IMR-90 (cell line): ENCODE measurements at regions not wholly inside any gene's neighbourhood (a gene's known extent, or its start where the extent isn't known, plus 50 kb on each side); places are given as distances from the start of the nearest gene placed in this dataset.

Experiments
- ATAC-seq: fragments of 200-7000 bp; cut with Tn5 transposase; 2 replicates; pipeline ENCODE4 v1.9.1; 2020; ENCODE audit warnings: low read depth, mild to moderate bottlenecking, moderate library complexity
- BruUV-seq: library from RNA; stranded (reverse); fragments of 400-500 nt; replicated peaks from 2 replicates; lab custom pipeline; 2021; lab: Mats Ljungman, UMichigan
- CTCF ChIA-PET: fragments of 300-600 bp; formaldehyde crosslinking; extraction: SDS; loops from one replicate; lab custom pipeline; 2021; ENCODE audit warnings: antibody characterized with exemption; lab: Yijun Ruan, JAX
- POLR2A ChIA-PET: fragments of 300-600 bp; sonication (Branson Sonifier 250); formaldehyde crosslinking; loops from one replicate; lab custom pipeline; 2022; ENCODE audit warnings: antibody characterized with exemption; ENCODE audit not compliant: unreplicated experiment; lab: Charles Lee
- DNase-seq: peaks from one replicate; pipeline ENCODE4 v3.0.0; 2013
- H2AFZ ChIP-seq: replicated peaks from 2 replicates; pipeline ENCODE3; 2013; ENCODE audit warnings: low read length, mild to moderate bottlenecking; ENCODE audit not compliant: poor library complexity
- H2AK5ac ChIP-seq: 2 replicates; pipeline ENCODE4 v1.6.1; 2013; ENCODE audit warnings: low read depth, low read length, inconsistent platforms
- H2AK9ac ChIP-seq: replicated peaks from 2 replicates; pipeline ENCODE3; 2013; ENCODE audit warnings: mild to moderate bottlenecking, low read depth, low read length, moderate library complexity; ENCODE audit not compliant: poor library complexity
- H2BK120ac ChIP-seq: 2 replicates; pipeline ENCODE4 v1.6.1; 2013; ENCODE audit warnings: low read depth, low read length, inconsistent platforms
- H2BK15ac ChIP-seq: 3 replicates; pipeline ENCODE4 v1.6.1; 2013; ENCODE audit warnings: low read depth, low read length, inconsistent platforms
- H2BK20ac ChIP-seq: 2 replicates; pipeline ENCODE4 v1.6.1; 2013; ENCODE audit warnings: low read depth, mild to moderate bottlenecking, inconsistent platforms, low read length, moderate library complexity
- H2BK5ac ChIP-seq: 2 replicates; pipeline ENCODE4 v1.6.1; 2013; ENCODE audit warnings: mild to moderate bottlenecking, low read depth, low read length, inconsistent platforms; ENCODE audit not compliant: poor library complexity, severe bottlenecking
- H3K14ac ChIP-seq: replicated peaks from 2 replicates; pipeline ENCODE4 v1.6.1; 2013; ENCODE audit warnings: low read depth, low read length, inconsistent platforms
- H3K18ac ChIP-seq: 2 replicates; pipeline ENCODE4 v1.6.1; 2013; ENCODE audit warnings: low read depth, low read length, control low read depth
- H3K23ac ChIP-seq: 2 replicates; pipeline ENCODE4 v1.6.1; 2013; ENCODE audit warnings: low read depth, low read length, inconsistent platforms
- H3K27ac ChIP-seq: 2 replicates; pipeline ENCODE4 v1.5.1; 2013; ENCODE audit warnings: mild to moderate bottlenecking, control low read depth, low read length; ENCODE audit not compliant: insufficient read depth
- H3K27me3 ChIP-seq: 2 replicates; pipeline ENCODE4 v1.6.1; 2013; ENCODE audit warnings: low read length; ENCODE audit not compliant: control insufficient read depth, insufficient read depth
- H3K36me3 ChIP-seq: 2 replicates; pipeline ENCODE4 v1.6.1; 2013; ENCODE audit warnings: low read length, mixed read lengths; ENCODE audit not compliant: control insufficient read depth, insufficient read depth
- H3K4ac ChIP-seq: 2 replicates; pipeline ENCODE4 v1.6.1; 2013; ENCODE audit warnings: low read depth, low read length, inconsistent platforms
- H3K4me1 ChIP-seq: 2 replicates; pipeline ENCODE4 v1.6.1; 2013; ENCODE audit warnings: low read length, mixed read lengths; ENCODE audit not compliant: control insufficient read depth, insufficient read depth
- H3K4me2 ChIP-seq: 2 replicates; pipeline ENCODE4 v1.6.1; 2013; ENCODE audit warnings: low read depth, mild to moderate bottlenecking, control low read depth, low read length, moderate library complexity
- H3K4me3 ChIP-seq: 2 replicates; pipeline ENCODE4 v1.5.1; 2013; ENCODE audit warnings: low read depth, mild to moderate bottlenecking, control low read depth, low read length, moderate library complexity; ENCODE audit not compliant: insufficient read depth
- H3K56ac ChIP-seq: 2 replicates; pipeline ENCODE4 v1.6.1; 2013; ENCODE audit warnings: low read length, inconsistent platforms; ENCODE audit not compliant: insufficient read depth; ENCODE audit errors: extremely low read depth
- H3K79me1 ChIP-seq, 2 experiments: 2 replicates each; pipeline ENCODE4 v1.6.1; 2013; ENCODE audit warnings: low read length in 2 of 2, inconsistent platforms in 1 of 2, low read depth in 1 of 2
- H3K9ac ChIP-seq: 2 replicates; pipeline ENCODE4 v1.6.1; 2013; ENCODE audit warnings: low read depth, low read length, control low read depth
- H3K9me1 ChIP-seq: 2 replicates; pipeline ENCODE4 v1.6.1; 2013; ENCODE audit warnings: low read length, inconsistent platforms; ENCODE audit not compliant: insufficient read depth
- H3K9me3 ChIP-seq: 2 replicates; pipeline ENCODE4 v1.6.1; 2013; ENCODE audit warnings: low read length; ENCODE audit not compliant: control insufficient read depth, insufficient read depth
- H4K20me1 ChIP-seq: 2 replicates; pipeline ENCODE4 v1.6.1; 2013; ENCODE audit warnings: low read length, inconsistent platforms; ENCODE audit not compliant: insufficient read depth
- H4K5ac ChIP-seq: 2 replicates; pipeline ENCODE4 v1.6.1; 2013; ENCODE audit warnings: mild to moderate bottlenecking, low read depth, low read length, control low read depth
- H4K8ac ChIP-seq, 2 experiments: 2 replicates each; pipeline ENCODE4 v1.6.1; 2013; ENCODE audit warnings: low read depth in 2 of 2, low read length in 2 of 2, control low read depth in 1 of 2, inconsistent platforms in 1 of 2
- H4K91ac ChIP-seq: 2 replicates; pipeline ENCODE4 v1.6.1; 2013; ENCODE audit warnings: low read depth, low read length, inconsistent platforms; ENCODE audit not compliant: insufficient read depth
- BHLHE40 ChIP-seq: fragments of 150-350 bp; IDR thresholded peaks from 2 replicates; pipeline ENCODE4 v1.6.1; 2016; ENCODE audit warnings: mild to moderate bottlenecking, low read depth, low read length
- CEBPB ChIP-seq: IDR thresholded peaks from 2 replicates; pipeline ENCODE4 v1.6.1; 2012; ENCODE audit warnings: low read depth, low read length, improper control_type of control experiment
- CTCF ChIP-seq: conservative IDR thresholded peaks from 2 replicates; pipeline ENCODE4 v1.5.1; 2012; ENCODE audit warnings: mild to moderate bottlenecking, low read depth, low read length, improper control_type of control experiment
- FOS ChIP-seq: fragments of 150-350 bp; IDR thresholded peaks from 2 replicates; pipeline ENCODE4 v1.6.1; 2016; ENCODE audit warnings: low read depth, low read length
- MXI1 ChIP-seq: IDR thresholded peaks from 2 replicates; pipeline ENCODE4 v1.6.1; 2012; ENCODE audit warnings: low read depth, mild to moderate bottlenecking, low read length, moderate library complexity, borderline replicate concordance
- POLR2A ChIP-seq: IDR thresholded peaks from 2 replicates; pipeline ENCODE4 v1.6.1; 2012; ENCODE audit warnings: mild to moderate bottlenecking, low read depth, low read length
- RAD21 ChIP-seq: IDR thresholded peaks from 2 replicates; pipeline ENCODE4 v1.6.1; 2012; ENCODE audit warnings: low read length, improper control_type of control experiment
- SMC3 ChIP-seq: fragments of 150-350 bp; IDR thresholded peaks from 2 replicates; pipeline ENCODE4 v1.6.1; 2016; ENCODE audit warnings: low read depth, mild to moderate bottlenecking, antibody characterized with exemption, low read length, moderate library complexity
- USF2 ChIP-seq: fragments of 150-350 bp; IDR thresholded peaks from 2 replicates; pipeline ENCODE4 v1.6.1; 2017; ENCODE audit warnings: mild to moderate bottlenecking, antibody characterized with exemption, low read length, low read depth
- WGBS, 2 experiments: methylation state at CpG; one replicate each; pipeline versions ENCODE4 v1.1.5 to v1.1.7; 2013; ENCODE audit warnings: missing lambda C conversion rate in 2 of 2; ENCODE audit not compliant: insufficient read length in 1 of 2; ENCODE audit errors: extremely low coverage in 2 of 2; 5-methylcytosine and 5-hydroxymethylcytosine counted together
- dilution Hi-C: fragments of 300-500 bp; cut with HindIII; formaldehyde crosslinking; loops from one replicate; pipeline ENCODE4 v1.14.3; 2018; ENCODE audit warnings: low sequenced_read_pairs; ENCODE audit not compliant: unreplicated experiment
- in situ Hi-C: fragments of 300-500 bp; cut with MboI; formaldehyde crosslinking; loops from 3 replicates; pipeline ENCODE4 v1.14.3; 2019; ENCODE audit warnings: low sequenced_read_pairs, inconsistent platforms, mixed read lengths
- intact Hi-C: fragments of 100-400 bp; cut with micrococcal nuclease; formaldehyde crosslinking; loops from 2 replicates; pipeline ENCODE4 v1.10.0; 2022

- Histone ChIP-seq H4K91ac (no peak overlapping the region), H3K9me3 (no peaks in the 10 kb centered on the region), H3K14ac (no peak overlapping the region), H2AK9ac (no peak overlapping the region), H3K4me3 (no peak overlapping the region), H2AK5ac (no peak overlapping the region), H3K27me3 (no peaks in the 10 kb centered on the region), H3K56ac (no peak overlapping the region), H4K8ac (no peak overlapping the region), H3K36me3 (no peaks in the 10 kb centered on the region), H2BK120ac (no peak overlapping the region), H2BK20ac (no peak overlapping the region), H2AFZ (no peak overlapping the region), H3K4me1 (no peaks in the 10 kb centered on the region), H3K18ac (no peak overlapping the region), H3K9me1 (no peaks in the 10 kb centered on the region), H3K27ac (no peak overlapping the region), H3K23ac (no peak overlapping the region), H3K9ac (no peak overlapping the region), H4K20me1 (no peaks in the 10 kb centered on the region), H3K79me1 (no peaks in the 10 kb centered on the region), H3K4ac (no peak overlapping the region), H2BK5ac (no peak overlapping the region), H3K4me2 (no peak overlapping the region), H4K5ac (no peak overlapping the region), H2BK15ac (no peak overlapping the region)
- 60% methylated on average over 2 of the region's 2 CpGs; no CpG with 5 or more reads in 1 of the 2 experiments for WGBS, 2 experiments
- ChIA-PET CTCF (interaction anchor here (0.7 kb wide), 1 partner anchor 759 kb away, joined by 5 read pairs; no protein-coding TSS in a partner anchor), POLR2A (no interaction called here)
- ATAC-seq (no peak), DNase-seq (peak; percentile 3)
- dilution Hi-C loops = no loop called here
- BruUV-seq = no TSS peak
- in situ Hi-C loops = no loop called here
- TF ChIP-seq USF2 (no peak), POLR2A (no peak), CTCF (no peak), SMC3 (no peak), MXI1 (no peak), FOS (no peak), BHLHE40 (no peak), CEBPB (no peak), RAD21 (no peak)
- intact Hi-C loops = no loop called here
These were observed 666.8 kb upstream of the GRAMD2B start for GRCh38 chr5:125756456-125756855.
